Ishikawa (cell line): ENCODE measurements at regions not wholly inside any gene's neighbourhood (a gene's known extent, or its start where the extent isn't known, plus 50 kb on each side); places are given as distances from the start of the nearest gene placed in this dataset.

Experiments
- CEBPB ChIP-seq: IDR thresholded peaks from 2 replicates; pipeline ENCODE4 v1.6.1; 2012
- CREB1 ChIP-seq: IDR thresholded peaks from 2 replicates; pipeline ENCODE4 v1.6.1; 2012; ENCODE audit warnings: low read depth
- EGR1 ChIP-seq: IDR thresholded peaks from 2 replicates; pipeline ENCODE4 v1.6.1; 2012
- EP300 ChIP-seq: IDR thresholded peaks from 2 replicates; pipeline ENCODE4 v1.6.1; 2012; ENCODE audit warnings: borderline replicate concordance
- FOXM1 ChIP-seq: IDR thresholded peaks from 2 replicates; pipeline ENCODE4 v1.6.1; 2012; ENCODE audit warnings: low read depth, borderline replicate concordance
- NFIC ChIP-seq: IDR thresholded peaks from 2 replicates; pipeline ENCODE4 v1.6.1; 2012
- RAD21 ChIP-seq: IDR thresholded peaks from 2 replicates; pipeline ENCODE4 v1.6.1; 2012; ENCODE audit warnings: low read depth
- TAF1 ChIP-seq: IDR thresholded peaks from 2 replicates; pipeline ENCODE4 v1.6.1; 2012; ENCODE audit warnings: low read depth, mild to moderate bottlenecking
- TCF12 ChIP-seq: IDR thresholded peaks from 2 replicates; pipeline ENCODE4 v1.6.1; 2012; ENCODE audit warnings: low read depth
- TEAD4 ChIP-seq: IDR thresholded peaks from 2 replicates; pipeline ENCODE4 v1.6.1; 2012
- YY1 ChIP-seq: IDR thresholded peaks from 2 replicates; pipeline ENCODE4 v1.6.1; 2012; ENCODE audit warnings: low read depth
- ZBTB7A ChIP-seq: IDR thresholded peaks from 2 replicates; pipeline ENCODE4 v1.6.1; 2012; ENCODE audit warnings: low read depth
- TF ChIP-seq, protein P1 (sequence below): IDR thresholded peaks from 2 replicates; pipeline ENCODE4 v1.6.1; 2012; ENCODE audit warnings: low read depth, mild to moderate bottlenecking
- TF ChIP-seq, protein P2 (sequence below): IDR thresholded peaks from 2 replicates; pipeline ENCODE4 v1.6.1; 2012
- TF ChIP-seq, protein P3 (sequence below): IDR thresholded peaks from 2 replicates; pipeline ENCODE4 v1.6.1; 2012

DNA sequence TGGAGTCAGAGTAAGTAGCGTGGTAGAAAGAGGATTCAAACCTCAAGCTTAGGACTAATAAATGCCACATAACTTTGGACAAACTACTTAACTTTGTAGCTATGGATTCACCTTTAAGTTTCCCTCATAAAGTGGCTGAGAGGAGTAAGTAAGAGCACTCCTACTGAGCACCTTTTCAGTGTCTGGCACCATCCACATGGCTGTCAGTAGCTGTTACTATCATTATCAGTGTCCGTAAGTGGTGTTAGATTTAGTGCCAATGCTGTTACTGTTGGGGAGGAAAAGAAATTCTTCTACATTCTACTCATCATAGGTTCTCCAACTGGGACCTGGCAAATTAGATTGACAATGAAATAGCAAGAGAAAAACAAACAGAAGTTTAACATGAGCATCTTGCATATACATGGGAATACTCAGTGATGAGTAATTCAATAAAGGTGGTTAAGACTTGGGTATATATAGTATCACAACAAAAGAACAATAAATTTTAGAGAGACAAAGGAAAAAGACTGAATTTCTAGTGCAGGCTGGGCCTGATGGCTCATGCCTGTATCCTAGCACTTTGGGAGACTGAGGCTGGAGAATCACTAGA, 165.6 kb upstream of the NBEA start:
- TF ChIP-seq, protein P1, sequence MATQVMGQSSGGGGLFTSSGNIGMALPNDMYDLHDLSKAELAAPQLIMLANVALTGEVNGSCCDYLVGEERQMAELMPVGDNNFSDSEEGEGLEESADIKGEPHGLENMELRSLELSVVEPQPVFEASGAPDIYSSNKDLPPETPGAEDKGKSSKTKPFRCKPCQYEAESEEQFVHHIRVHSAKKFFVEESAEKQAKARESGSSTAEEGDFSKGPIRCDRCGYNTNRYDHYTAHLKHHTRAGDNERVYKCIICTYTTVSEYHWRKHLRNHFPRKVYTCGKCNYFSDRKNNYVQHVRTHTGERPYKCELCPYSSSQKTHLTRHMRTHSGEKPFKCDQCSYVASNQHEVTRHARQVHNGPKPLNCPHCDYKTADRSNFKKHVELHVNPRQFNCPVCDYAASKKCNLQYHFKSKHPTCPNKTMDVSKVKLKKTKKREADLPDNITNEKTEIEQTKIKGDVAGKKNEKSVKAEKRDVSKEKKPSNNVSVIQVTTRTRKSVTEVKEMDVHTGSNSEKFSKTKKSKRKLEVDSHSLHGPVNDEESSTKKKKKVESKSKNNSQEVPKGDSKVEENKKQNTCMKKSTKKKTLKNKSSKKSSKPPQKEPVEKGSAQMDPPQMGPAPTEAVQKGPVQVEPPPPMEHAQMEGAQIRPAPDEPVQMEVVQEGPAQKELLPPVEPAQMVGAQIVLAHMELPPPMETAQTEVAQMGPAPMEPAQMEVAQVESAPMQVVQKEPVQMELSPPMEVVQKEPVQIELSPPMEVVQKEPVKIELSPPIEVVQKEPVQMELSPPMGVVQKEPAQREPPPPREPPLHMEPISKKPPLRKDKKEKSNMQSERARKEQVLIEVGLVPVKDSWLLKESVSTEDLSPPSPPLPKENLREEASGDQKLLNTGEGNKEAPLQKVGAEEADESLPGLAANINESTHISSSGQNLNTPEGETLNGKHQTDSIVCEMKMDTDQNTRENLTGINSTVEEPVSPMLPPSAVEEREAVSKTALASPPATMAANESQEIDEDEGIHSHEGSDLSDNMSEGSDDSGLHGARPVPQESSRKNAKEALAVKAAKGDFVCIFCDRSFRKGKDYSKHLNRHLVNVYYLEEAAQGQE = no peak
- TF ChIP-seq, protein P2, sequence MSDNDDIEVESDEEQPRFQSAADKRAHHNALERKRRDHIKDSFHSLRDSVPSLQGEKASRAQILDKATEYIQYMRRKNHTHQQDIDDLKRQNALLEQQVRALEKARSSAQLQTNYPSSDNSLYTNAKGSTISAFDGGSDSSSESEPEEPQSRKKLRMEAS = no peak
- TF ChIP-seq FOXM1 (no peak), CREB1 (no peak), YY1 (no peak), TCF12 (no peak), TAF1 (no peak), EGR1 (no peak), NFIC (no peak), EP300 (no peak), TEAD4 (no peak), CEBPB (no peak), ZBTB7A (no peak), RAD21 (no peak)
- TF ChIP-seq, protein P3, sequence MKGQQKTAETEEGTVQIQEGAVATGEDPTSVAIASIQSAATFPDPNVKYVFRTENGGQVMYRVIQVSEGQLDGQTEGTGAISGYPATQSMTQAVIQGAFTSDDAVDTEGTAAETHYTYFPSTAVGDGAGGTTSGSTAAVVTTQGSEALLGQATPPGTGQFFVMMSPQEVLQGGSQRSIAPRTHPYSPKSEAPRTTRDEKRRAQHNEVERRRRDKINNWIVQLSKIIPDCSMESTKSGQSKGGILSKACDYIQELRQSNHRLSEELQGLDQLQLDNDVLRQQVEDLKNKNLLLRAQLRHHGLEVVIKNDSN = no peak

DNA sequence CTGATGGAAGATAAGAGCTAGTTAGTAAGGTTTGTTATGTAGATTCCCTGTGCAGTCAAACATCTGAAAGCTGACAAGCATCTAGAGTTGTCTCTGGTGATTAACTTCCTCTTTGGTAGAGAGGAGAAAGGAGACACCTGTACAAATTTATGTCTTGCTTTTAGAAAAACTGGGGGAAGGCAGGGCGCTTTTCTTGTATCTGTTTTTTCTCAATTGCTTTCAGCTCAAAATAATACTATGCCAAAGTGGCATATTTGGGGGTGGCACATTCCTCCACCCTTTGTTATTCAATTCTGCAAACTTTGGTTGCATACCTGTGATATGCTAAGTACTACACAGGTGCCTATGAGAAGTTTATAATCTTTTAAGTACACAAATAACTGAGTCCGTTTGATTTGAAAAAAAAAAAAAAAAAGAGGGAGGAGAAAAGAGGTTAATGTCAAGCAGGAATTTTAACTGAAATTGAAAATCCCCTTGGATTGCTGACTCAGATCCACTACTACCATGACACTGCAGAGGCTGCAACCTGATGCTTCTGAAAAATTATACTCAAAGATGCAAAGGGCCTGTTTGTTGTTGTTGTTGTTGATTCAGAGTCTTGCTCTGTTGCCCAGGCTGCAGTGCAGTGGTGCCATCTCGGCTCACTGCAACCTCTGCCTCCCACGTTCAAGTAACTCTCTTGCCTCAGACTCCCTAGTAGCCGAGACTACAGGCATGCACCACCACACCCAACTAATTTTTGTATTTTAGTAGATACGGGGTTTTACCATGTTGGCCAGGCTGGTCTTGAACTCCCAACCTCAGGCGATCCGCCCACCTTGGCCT, 164.8 kb upstream of the NBEA start:
- no peak for TF ChIP-seq NFIC
- TF ChIP-seq TEAD4 = no peak
- TF ChIP-seq EGR1 = no peak

DNA sequence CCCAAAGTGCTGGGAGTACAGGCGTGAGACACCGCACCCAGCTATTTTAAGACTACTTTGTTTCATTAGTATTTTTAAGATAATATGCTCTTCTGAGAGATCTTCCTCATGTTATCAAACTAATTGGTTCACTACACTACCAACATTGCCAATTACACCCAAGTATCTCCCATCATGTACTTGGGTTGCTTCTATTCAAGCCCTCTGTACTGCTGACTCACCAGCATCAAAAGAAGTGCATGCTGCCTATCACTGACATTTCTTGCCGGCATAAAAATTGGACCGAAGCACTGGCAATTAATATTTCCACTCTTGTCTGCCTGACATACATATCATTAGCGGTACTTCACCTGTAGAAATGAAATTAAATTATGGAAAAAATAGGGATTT, 164.2 kb upstream of the NBEA start:
- TF ChIP-seq, protein P3 = no peak
- no peak for TF ChIP-seq RAD21

DNA sequence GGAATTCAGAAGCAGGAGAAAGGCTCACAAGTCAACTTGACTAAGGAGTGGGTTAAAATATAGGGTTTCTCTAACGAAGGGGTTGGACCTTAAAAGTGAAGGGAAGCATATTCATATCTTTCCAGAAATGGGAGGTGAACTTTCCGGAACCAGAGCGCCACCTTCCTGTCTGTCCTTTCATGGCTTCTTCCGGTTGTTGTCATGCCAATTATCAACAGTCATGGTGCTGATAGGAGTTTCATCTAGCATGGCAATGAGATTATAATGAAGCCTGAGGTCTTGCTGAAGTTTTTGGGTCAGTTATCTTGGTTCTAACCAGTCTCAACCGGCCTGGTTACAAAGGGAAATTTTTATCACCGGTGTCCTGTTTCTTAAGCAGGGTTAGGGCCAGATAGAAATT, 162.9 kb upstream of the NBEA start:
- TF ChIP-seq TAF1 = no peak
- TF ChIP-seq, protein P1 = no peak
- no peak for TF ChIP-seq CEBPB
- TF ChIP-seq TCF12 = no peak
- no peak for TF ChIP-seq FOXM1
- no peak for TF ChIP-seq EGR1
- no peak for TF ChIP-seq NFIC
- TF ChIP-seq TEAD4 = no peak
- no peak for TF ChIP-seq CREB1
- no peak for TF ChIP-seq ZBTB7A
- TF ChIP-seq, protein P3 = no peak
- TF ChIP-seq YY1 = no peak
- no peak for TF ChIP-seq RAD21
- TF ChIP-seq EP300 = no peak
- TF ChIP-seq, protein P2 = no peak

DNA sequence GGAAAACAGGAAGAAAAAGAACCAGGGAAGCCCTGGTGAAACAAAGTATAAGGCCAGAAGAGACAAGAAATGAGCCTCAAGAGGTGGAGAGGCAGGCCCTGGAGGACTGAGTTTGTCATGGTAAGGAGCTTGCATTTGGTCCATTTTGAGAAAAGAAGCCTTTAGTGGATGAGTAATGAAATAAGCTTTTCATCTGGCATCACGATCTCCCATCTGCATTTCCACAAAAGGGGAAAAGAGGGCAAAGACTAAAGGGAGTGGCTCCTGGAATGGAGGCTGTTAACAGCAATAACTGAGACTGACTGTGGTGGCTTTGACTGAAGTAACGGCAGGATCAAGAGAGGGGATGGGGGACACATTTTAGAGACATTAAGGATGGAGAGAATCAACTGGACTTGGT, 148.8 kb upstream of the NBEA start:
- TF ChIP-seq, protein P1 = no peak
- no peak for TF ChIP-seq EP300
- TF ChIP-seq, protein P3 = no peak
- TF ChIP-seq, protein P2 = no peak
- TF ChIP-seq RAD21 = no peak
- TF ChIP-seq FOXM1 = no peak
- TF ChIP-seq EGR1 = no peak
- TF ChIP-seq TCF12 = no peak
- TF ChIP-seq ZBTB7A = no peak
- TF ChIP-seq NFIC = no peak
